ENCODE measurements at regions not wholly inside any gene's neighbourhood (a gene's known extent, or its start where the extent isn't known, plus 50 kb on each side); places are given as distances from the start of the nearest gene placed in this dataset.

DNA sequence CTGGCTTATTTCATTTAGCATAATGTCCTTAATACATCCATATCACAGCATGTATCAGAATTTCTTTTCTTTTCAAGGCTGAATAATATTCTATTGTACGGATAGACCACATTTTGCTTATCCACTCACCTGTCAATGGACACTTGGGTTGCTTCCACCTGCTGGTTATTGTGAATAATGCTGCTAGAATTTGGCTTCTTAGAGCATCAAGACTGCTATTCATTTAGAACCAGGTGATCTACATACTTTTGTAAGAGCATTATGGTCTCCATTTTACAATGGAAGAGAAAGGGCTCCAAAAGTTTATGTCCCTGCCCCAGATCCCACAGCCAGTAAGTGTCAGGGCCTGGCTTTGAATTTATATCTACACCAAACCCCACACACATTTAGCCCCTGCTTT lies 100.7 kb upstream of the CD82 start:
- DNase-seq (ENCODE audit: extremely low spot score, unreplicated experiment): no peak
- H3K4me3 Mint-ChIP-seq (ENCODE audit: unreplicated experiment): no peak overlapping the region
- H3K4me1 Mint-ChIP-seq (ENCODE audit: unreplicated experiment): no peaks in the 10 kb centered on the region
- H3K9me3 Mint-ChIP-seq (ENCODE audit: unreplicated experiment): peaks cover 7% of the 10 kb centered on the region
- H3K27ac Mint-ChIP-seq (ENCODE audit: unreplicated experiment): no peak overlapping the region
- H3K27me3 Mint-ChIP-seq (ENCODE audit: unreplicated experiment): peaks cover 24% of the 10 kb centered on the region
- no peaks in the 10 kb centered on the region for H3K36me3 Mint-ChIP-seq (ENCODE audit: unreplicated experiment)
- TF ChIP-seq, protein P1, sequence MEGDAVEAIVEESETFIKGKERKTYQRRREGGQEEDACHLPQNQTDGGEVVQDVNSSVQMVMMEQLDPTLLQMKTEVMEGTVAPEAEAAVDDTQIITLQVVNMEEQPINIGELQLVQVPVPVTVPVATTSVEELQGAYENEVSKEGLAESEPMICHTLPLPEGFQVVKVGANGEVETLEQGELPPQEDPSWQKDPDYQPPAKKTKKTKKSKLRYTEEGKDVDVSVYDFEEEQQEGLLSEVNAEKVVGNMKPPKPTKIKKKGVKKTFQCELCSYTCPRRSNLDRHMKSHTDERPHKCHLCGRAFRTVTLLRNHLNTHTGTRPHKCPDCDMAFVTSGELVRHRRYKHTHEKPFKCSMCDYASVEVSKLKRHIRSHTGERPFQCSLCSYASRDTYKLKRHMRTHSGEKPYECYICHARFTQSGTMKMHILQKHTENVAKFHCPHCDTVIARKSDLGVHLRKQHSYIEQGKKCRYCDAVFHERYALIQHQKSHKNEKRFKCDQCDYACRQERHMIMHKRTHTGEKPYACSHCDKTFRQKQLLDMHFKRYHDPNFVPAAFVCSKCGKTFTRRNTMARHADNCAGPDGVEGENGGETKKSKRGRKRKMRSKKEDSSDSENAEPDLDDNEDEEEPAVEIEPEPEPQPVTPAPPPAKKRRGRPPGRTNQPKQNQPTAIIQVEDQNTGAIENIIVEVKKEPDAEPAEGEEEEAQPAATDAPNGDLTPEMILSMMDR (IDR thresholded peaks at IDR 0.05): no peak

DNA sequence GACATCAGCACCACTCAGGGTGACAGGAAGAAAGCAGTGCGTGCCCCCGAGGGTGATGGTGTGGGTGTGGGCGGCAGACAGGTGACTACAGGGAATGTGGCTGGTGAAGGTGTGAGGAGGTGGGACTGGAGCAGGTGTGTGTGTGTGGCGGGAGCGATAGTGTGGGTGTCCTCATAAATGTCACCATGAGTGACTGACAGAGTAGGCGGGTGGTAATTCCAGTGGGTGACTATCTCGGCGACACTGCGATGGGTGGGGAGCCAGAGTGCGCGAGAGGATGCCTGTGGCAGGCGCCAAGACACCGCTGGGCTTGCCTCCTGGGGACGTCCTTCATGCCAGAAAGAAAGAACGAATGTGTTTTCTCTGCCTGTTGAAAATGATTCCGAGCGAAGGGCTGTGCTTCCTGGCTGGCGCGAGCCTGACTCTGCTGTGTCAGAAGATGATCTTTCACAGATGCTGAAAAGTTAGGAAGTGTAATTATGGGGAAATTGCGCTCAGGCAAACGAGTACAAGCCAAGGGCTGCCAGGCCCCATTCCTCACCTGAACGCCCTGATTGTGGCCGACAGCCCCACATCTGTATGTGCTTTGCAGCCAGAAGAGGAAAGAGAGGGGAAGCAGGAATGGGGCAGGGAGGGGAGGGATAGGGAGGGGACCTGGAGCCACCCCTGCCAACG lies 98.8 kb upstream of the CD82 start:
- Mint-ChIP-seq H3K36me3 (ENCODE audit: unreplicated experiment) (no peaks in the 10 kb centered on the region), H3K4me3 (ENCODE audit: unreplicated experiment) (no peak overlapping the region), H3K9me3 (ENCODE audit: unreplicated experiment) (peaks cover 7% of the 10 kb centered on the region), H3K27me3 (ENCODE audit: unreplicated experiment) (peaks cover 21% of the 10 kb centered on the region), H3K4me1 (ENCODE audit: unreplicated experiment) (no peaks in the 10 kb centered on the region), H3K27ac (ENCODE audit: unreplicated experiment) (no peak overlapping the region)
- TF ChIP-seq, protein P1 (IDR thresholded peaks at IDR 0.05): no peak
- DNase-seq (ENCODE audit: extremely low spot score, unreplicated experiment): no peak

DNA sequence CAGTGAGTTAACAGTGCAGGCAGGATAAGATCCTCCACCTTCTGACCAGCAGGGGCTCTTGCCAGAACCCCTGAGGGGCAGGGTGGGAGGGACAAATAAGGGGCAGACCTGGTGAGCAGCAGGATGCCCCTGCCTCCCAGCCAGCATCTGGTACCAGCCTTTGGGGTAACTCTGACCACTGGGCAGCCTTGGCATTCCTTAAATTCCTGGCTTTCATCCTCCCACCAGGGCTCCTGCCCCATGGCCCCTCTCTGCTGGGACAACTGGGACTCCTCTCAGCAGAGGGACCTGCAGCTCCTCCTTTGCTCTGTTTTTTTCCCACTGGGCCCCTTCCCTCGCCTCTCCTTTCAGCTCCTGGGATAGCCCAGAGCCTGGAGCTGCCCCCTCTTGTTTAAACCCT lies 98.0 kb upstream of the CD82 start:
- no peak overlapping the region for H3K4me3 Mint-ChIP-seq (ENCODE audit: unreplicated experiment)
- H3K36me3 Mint-ChIP-seq (ENCODE audit: unreplicated experiment): no peaks in the 10 kb centered on the region
- H3K9me3 Mint-ChIP-seq (ENCODE audit: unreplicated experiment): peaks cover 7% of the 10 kb centered on the region
- DNase-seq (ENCODE audit: extremely low spot score, unreplicated experiment): no peak
- TF ChIP-seq, protein P1 (IDR thresholded peaks at IDR 0.05): no peak
- no peak overlapping the region for H3K27ac Mint-ChIP-seq (ENCODE audit: unreplicated experiment)
- H3K27me3 Mint-ChIP-seq (ENCODE audit: unreplicated experiment): peaks cover 20% of the 10 kb centered on the region
- H3K4me1 Mint-ChIP-seq (ENCODE audit: unreplicated experiment): no peaks in the 10 kb centered on the region

DNA sequence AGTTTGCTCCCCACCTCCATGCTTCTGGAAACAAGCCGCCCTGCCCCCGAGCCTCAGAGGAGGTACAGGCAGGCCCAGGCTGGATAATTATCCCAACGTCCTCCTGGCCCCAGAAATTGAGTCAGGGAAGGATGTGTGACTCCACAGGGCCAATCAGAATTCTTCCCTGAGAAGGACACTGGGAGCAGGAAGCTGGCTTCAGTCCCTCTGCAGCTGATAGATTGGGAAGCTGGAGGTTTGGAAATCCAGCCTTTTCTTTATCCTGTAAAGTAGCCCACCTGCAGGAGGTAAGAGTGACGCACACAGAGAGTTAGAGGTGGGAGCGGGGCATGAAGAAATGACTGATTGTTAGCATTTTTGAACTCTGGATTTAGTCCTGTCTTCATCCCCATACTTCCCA lies 97.5 kb upstream of the CD82 start:
- H3K27me3 Mint-ChIP-seq (ENCODE audit: unreplicated experiment): peaks cover 20% of the 10 kb centered on the region
- H3K9me3 Mint-ChIP-seq (ENCODE audit: unreplicated experiment): peaks cover 7% of the 10 kb centered on the region
- no peaks in the 10 kb centered on the region for H3K36me3 Mint-ChIP-seq (ENCODE audit: unreplicated experiment)
- no peaks in the 10 kb centered on the region for H3K4me1 Mint-ChIP-seq (ENCODE audit: unreplicated experiment)
- H3K27ac Mint-ChIP-seq (ENCODE audit: unreplicated experiment): no peak overlapping the region
- TF ChIP-seq, protein P1 (IDR thresholded peaks at IDR 0.05): no peak
- DNase-seq (ENCODE audit: extremely low spot score, unreplicated experiment): no peak
- no peak overlapping the region for H3K4me3 Mint-ChIP-seq (ENCODE audit: unreplicated experiment)

DNA sequence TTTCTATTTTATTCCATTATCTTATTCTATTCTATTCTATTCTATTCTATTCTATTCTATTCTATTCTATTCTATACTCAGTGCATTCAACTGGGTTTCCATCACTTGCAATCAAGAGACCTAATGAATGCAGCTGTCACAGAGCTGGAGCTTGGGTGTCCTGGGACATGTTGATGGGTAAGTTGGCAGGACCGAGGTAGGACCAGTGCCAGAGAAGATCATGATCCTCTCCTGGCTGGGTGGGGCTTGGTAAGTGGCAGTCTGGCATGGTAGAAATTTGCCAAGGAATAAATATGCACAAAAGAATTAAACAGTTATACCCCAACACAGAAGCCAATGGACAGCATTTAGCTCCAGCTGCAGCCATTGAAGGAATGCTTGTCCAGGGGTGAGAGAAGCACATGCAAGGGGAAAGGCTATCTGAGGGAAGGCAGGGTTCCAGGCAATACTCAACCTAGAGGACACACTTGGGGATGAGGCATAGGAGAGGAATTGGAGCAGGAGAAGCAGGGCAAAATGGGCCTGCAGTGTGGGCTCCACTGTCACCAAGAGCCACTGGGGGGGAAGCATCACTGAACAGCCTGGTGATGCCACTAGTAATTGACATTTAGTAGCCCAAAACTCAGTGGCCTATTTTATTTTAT lies 97.0 kb upstream of the CD82 start:
- Mint-ChIP-seq H3K9me3 (ENCODE audit: unreplicated experiment) (peaks cover 7% of the 10 kb centered on the region), H3K27me3 (ENCODE audit: unreplicated experiment) (peaks cover 20% of the 10 kb centered on the region), H3K36me3 (ENCODE audit: unreplicated experiment) (no peaks in the 10 kb centered on the region), H3K4me1 (ENCODE audit: unreplicated experiment) (no peaks in the 10 kb centered on the region), H3K27ac (ENCODE audit: unreplicated experiment) (no peak overlapping the region), H3K4me3 (ENCODE audit: unreplicated experiment) (no peak overlapping the region)
- TF ChIP-seq, protein P1 (IDR thresholded peaks at IDR 0.05): no peak
- DNase-seq (ENCODE audit: extremely low spot score, unreplicated experiment): no peak
